HEK293 (cell line): ENCODE measurements at regions not wholly inside any gene's neighbourhood (a gene's known extent, or its start where the extent isn't known, plus 50 kb on each side); places are given as distances from the start of the nearest gene placed in this dataset.

Source experiments
- CTCF ChIA-PET: fragments of 350-600 bp; formaldehyde crosslinking; extraction: SDS; loops from one replicate; lab custom pipeline; 2021; ENCODE audit warnings: antibody characterized with exemption; lab: Yijun Ruan, JAX
- POLR2A ChIA-PET: fragments of 300-600 bp; formaldehyde crosslinking; extraction: SDS; loops from one replicate; lab custom pipeline; 2020; ENCODE audit warnings: antibody characterized with exemption, inconsistent platforms; lab: Yijun Ruan, JAX
- H3K27ac ChIP-seq: fragments of 200-500 bp; sonication (Bioruptor generic); 2 replicates; pipeline ENCODE4 v1.5.1; 2014; ENCODE audit warnings: low read depth, low read length, control low read depth, inconsistent platforms; ENCODE audit errors: extremely low read depth
- H3K36me3 ChIP-seq, 2 experiments: fragments of 200-500 bp in 1 of 2; sonication (Bioruptor generic) in 1 of 2; 1 replicate in 1 of 2; 2 replicates in 1 of 2; pipeline ENCODE4 v1.5.1; 2014 to 2017; ENCODE audit warnings: inconsistent platforms in 2 of 2, low read length in 2 of 2; ENCODE audit not compliant: control insufficient read depth in 2 of 2, insufficient read depth in 1 of 2
- H3K4me1 ChIP-seq: fragments of 200-500 bp; sonication (Bioruptor generic); 2 replicates; pipeline ENCODE4 v1.5.1; 2014; ENCODE audit warnings: mild to moderate bottlenecking, low read length, inconsistent platforms; ENCODE audit not compliant: control insufficient read depth, insufficient read depth
- H3K4me3 ChIP-seq: 2 replicates; pipeline ENCODE4 v1.5.1; 2011; ENCODE audit warnings: low read depth, mild to moderate bottlenecking, control low read depth, low read length, moderate library complexity
- H3K9me3 ChIP-seq: fragments of 200-500 bp; sonication (Bioruptor generic); 2 replicates; pipeline ENCODE4 v1.5.1; 2014; ENCODE audit warnings: low read depth, low read length, inconsistent platforms; ENCODE audit not compliant: control insufficient read depth, insufficient read depth
- FEZF1 ChIP-seq: fragments of 450-650 bp; formaldehyde crosslinking; IDR thresholded peaks from 2 replicates; pipeline ENCODE4 v1.5.1; 2016; ENCODE audit warnings: missing biosample characterization, missing genetic modification characterization
- MEIS1 ChIP-seq: sonication (generic); formaldehyde crosslinking; IDR thresholded peaks from 2 replicates; pipeline ENCODE4 v1.8.1; 2022; ENCODE audit warnings: missing genetic modification reagents, mild to moderate bottlenecking, borderline replicate concordance
- PRDM2 ChIP-seq: fragments of 450-650 bp; formaldehyde crosslinking; IDR thresholded peaks from 2 replicates; pipeline ENCODE4 v1.5.1; 2016; ENCODE audit warnings: missing biosample characterization, missing genetic modification characterization, borderline replicate concordance
- SALL2 ChIP-seq: fragments of 450-650 bp; formaldehyde crosslinking; IDR thresholded peaks from 2 replicates; pipeline ENCODE4 v1.5.0; 2017; ENCODE audit warnings: missing biosample characterization, mild to moderate bottlenecking, missing genetic modification characterization, borderline replicate concordance
- SCRT1 ChIP-seq: fragments of 450-650 bp; formaldehyde crosslinking; IDR thresholded peaks from 2 replicates; pipeline ENCODE4 v1.5.1; 2016; ENCODE audit warnings: missing biosample characterization, missing genetic modification characterization, borderline replicate concordance
- SETDB1 ChIP-seq: IDR thresholded peaks from one replicate; pipeline ENCODE4 v1.6.1; 2017; ENCODE audit warnings: mild to moderate bottlenecking, low read length, moderate library complexity, mixed read lengths; ENCODE audit not compliant: insufficient read length
- ZFP69B ChIP-seq: fragments of 450-650 bp; formaldehyde crosslinking; IDR thresholded peaks from 2 replicates; pipeline ENCODE4 v1.5.1; 2016; ENCODE audit warnings: missing biosample characterization, missing genetic modification characterization
- ZIC2 ChIP-seq: fragments of 450-650 bp; formaldehyde crosslinking; IDR thresholded peaks from 2 replicates; pipeline ENCODE4 v1.5.1; 2016; ENCODE audit warnings: missing biosample characterization, missing genetic modification characterization
- ZNF155 ChIP-seq: fragments of 450-650 bp; formaldehyde crosslinking; IDR thresholded peaks from 2 replicates; pipeline ENCODE4 v1.5.1; 2016; ENCODE audit warnings: missing biosample characterization, missing genetic modification characterization
- ZNF239 ChIP-seq: fragments of 450-650 bp; formaldehyde crosslinking; IDR thresholded peaks from 2 replicates; pipeline ENCODE4 v1.5.1; 2016; ENCODE audit warnings: missing biosample characterization, missing genetic modification characterization
- ZNF280C ChIP-seq: fragments of 450-650 bp; formaldehyde crosslinking; IDR thresholded peaks from 2 replicates; pipeline ENCODE4 v1.5.1; 2016; ENCODE audit warnings: missing biosample characterization, missing genetic modification characterization
- ZNF280D ChIP-seq: fragments of 450-650 bp; formaldehyde crosslinking; IDR thresholded peaks from 2 replicates; pipeline ENCODE4 v1.5.1; 2016; ENCODE audit warnings: missing biosample characterization, missing genetic modification characterization
- ZNF350 ChIP-seq: fragments of 450-650 bp; formaldehyde crosslinking; IDR thresholded peaks from 2 replicates; pipeline ENCODE4 v1.5.0; 2017; ENCODE audit warnings: missing biosample characterization, mild to moderate bottlenecking, missing genetic modification characterization
- ZNF416 ChIP-seq: fragments of 450-650 bp; formaldehyde crosslinking; IDR thresholded peaks from 2 replicates; pipeline ENCODE4 v1.5.1; 2016; ENCODE audit warnings: missing biosample characterization, missing genetic modification characterization
- ZNF560 ChIP-seq: fragments of 450-650 bp; formaldehyde crosslinking; IDR thresholded peaks from 2 replicates; pipeline ENCODE4 v1.5.1; 2017; ENCODE audit warnings: missing biosample characterization, missing genetic modification characterization, borderline replicate concordance
- ZNF580 ChIP-seq: fragments of 450-650 bp; formaldehyde crosslinking; IDR thresholded peaks from 2 replicates; pipeline ENCODE4 v1.5.1; 2016; ENCODE audit warnings: missing biosample characterization, missing genetic modification characterization
- ZNF664 ChIP-seq: fragments of 450-650 bp; formaldehyde crosslinking; IDR thresholded peaks from 2 replicates; pipeline ENCODE4 v1.5.1; 2016; ENCODE audit warnings: missing biosample characterization, missing genetic modification characterization

DNA sequence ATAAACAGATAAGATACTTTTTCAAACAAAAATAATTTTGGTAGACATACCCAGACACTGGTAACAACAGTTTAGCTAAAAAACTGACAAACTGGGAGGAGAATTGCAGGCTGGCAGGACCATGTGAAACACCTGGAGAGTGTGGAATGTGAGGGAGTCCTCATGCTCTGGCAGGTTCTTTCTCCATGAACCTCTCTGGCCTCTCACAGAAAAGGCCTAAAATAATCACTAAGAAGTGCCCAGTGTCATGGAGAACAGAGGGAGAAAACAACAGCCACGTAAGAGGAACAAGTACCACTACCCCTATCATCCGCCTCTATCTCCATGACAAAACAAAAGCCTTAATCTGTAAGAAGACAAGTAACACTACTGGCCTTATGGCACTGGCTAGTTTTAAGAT lies 1227.5 kb upstream of the CDH9 start:
- Histone ChIP-seq H3K4me1 (no peaks in the 10 kb centered on the region), H3K36me3 (no peaks in the 10 kb centered on the region), H3K27ac (no peak overlapping the region), H3K9me3 (no peaks in the 10 kb centered on the region; the same call in none of the 2 replicates), H3K4me3 (no peak overlapping the region)
- POLR2A ChIA-PET: no interaction called here
- no peak for TF ChIP-seq ZNF280C (tag by site-specific recombination)
- no peak for TF ChIP-seq SETDB1
- no peak for TF ChIP-seq ZNF155 (tag by site-specific recombination)
- TF ChIP-seq ZNF239 (tag by site-specific recombination): no peak
- TF ChIP-seq PRDM2 (tag by site-specific recombination): no peak
- no peak for TF ChIP-seq FEZF1 (tag by site-specific recombination)
- no peak for TF ChIP-seq ZNF416
- TF ChIP-seq, all 188 proteins: peak for 0
- CTCF ChIA-PET: interaction anchor here (1.0 kb wide), 1 partner anchor 12 kb away, joined by 3 read pairs; no protein-coding TSS in a partner anchor

DNA sequence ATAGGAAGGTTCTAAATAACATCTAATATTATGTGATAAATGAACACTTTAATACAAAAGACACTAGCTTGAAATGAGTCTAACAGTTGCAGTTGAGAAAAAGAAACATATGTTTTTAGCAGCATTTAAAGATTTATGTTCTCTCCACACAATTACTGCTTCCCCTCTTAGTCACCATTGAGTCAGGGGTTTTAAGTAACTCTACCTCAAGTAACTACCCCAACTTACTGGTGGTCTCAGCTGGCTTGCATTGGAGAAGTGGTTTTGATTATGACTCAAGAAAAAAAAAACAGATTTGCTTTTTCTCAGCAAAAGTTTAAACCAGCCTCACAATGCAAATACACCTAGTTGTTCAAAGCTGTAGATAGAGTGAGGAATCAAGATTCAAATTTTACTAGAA lies 1216.5 kb upstream of the CDH9 start:
- no peak overlapping the region for H3K27ac ChIP-seq
- no peaks in the 10 kb centered on the region for H3K36me3 ChIP-seq
- CTCF ChIA-PET: no interaction called here
- POLR2A ChIA-PET: no interaction called here
- TF ChIP-seq ZNF239 (tag by site-specific recombination) (no peak), ZFP69B (tag by site-specific recombination) (no peak), SALL2 (tag by site-specific recombination) (no peak), ZIC2 (tag by site-specific recombination) (no peak), ZNF350 (tag by site-specific recombination) (no peak), MEIS1 (CRISPR knock-in tag) (no peak), SCRT1 (tag by site-specific recombination) (no peak), ZNF580 (tag by site-specific recombination) (no peak), ZNF280D (tag by site-specific recombination) (no peak), ZNF560 (tag by site-specific recombination) (no peak), ZNF664 (tag by site-specific recombination) (no peak)
- no peak overlapping the region for H3K4me3 ChIP-seq
- no peaks in the 10 kb centered on the region for H3K9me3 ChIP-seq
- no peaks in the 10 kb centered on the region for H3K4me1 ChIP-seq
